Left lung (tissue), 4 donors: ENCODE measurements at regions not wholly inside any gene's neighbourhood (a gene's known extent, or its start where the extent isn't known, plus 50 kb on each side); places are given as distances from the start of the nearest gene placed in this dataset.

ENCODE experiments used
- ATAC-seq: fragments of 200-7000 bp; cut with Tn5 transposase; one replicate; pipeline ENCODE4 v1.9.1; 2020; ENCODE audit warnings: moderate library complexity
- DNase-seq, 4 donors: peaks; one replicate each; pipeline ENCODE4 v3.0.0-alpha.2; 2013 to 2020
- H3K27ac ChIP-seq, 2 donors: fragments of 200-600 bp; sonication (generic) in 1 of 2; one replicate each; pipeline versions ENCODE4 v1.5.0 to v1.8.0; 2020 to 2021
- H3K27me3 ChIP-seq, 2 donors: fragments of 200-600 bp; sonication (generic) in 1 of 2; one replicate each; pipeline versions ENCODE4 v1.5.0 to v1.8.0; 2020 to 2021
- H3K36me3 ChIP-seq, 2 donors: fragments of 200-600 bp; sonication (generic) in 1 of 2; one replicate each; pipeline versions ENCODE4 v1.5.0 to v1.8.0; 2020 to 2021
- H3K4me1 ChIP-seq, 2 donors: fragments of 200-600 bp; one replicate each; pipeline ENCODE4 v1.8.0; 2021
- H3K4me3 ChIP-seq, 2 donors: fragments of 200-600 bp; sonication (generic) in 1 of 2; one replicate each; pipeline versions ENCODE4 v1.5.0 to v1.8.0; 2020 to 2021; ENCODE audit warnings: mild to moderate bottlenecking in 1 of 2
- H3K9me3 ChIP-seq, 2 donors: fragments of 200-600 bp; sonication (generic) in 1 of 2; one replicate each; pipeline versions ENCODE4 v1.5.0 to v1.8.0; 2020 to 2021
- CTCF ChIP-seq, 2 donors: fragments of 200-600 bp; sonication (generic) in 1 of 2; IDR thresholded peaks; one replicate each; pipeline versions ENCODE4 v1.5.0 to v1.8.0; 2021; ENCODE audit warnings: antibody characterized with exemption in 2 of 2
- intact Hi-C, 2 donors: fragments of 100-400 bp; cut with DNase I; formaldehyde crosslinking; loops; one replicate each; pipeline versions ENCODE4 v1.11.2 to v1.14.2; 2022
- donor health status: DM: no; HTN: yes; CAD: no.
- donor health status: DM: no; HTN: no; CAD: no.

GRCh38 chr3:7847021-7847420, 654.6 kb upstream of the LMCD1 start:
- no peak overlapping the region for H3K27ac ChIP-seq
- no peak overlapping the region for H3K4me3 ChIP-seq
- DNase-seq (no peak), ATAC-seq (no peak)
- H3K4me1 ChIP-seq: no peaks in the 10 kb centered on the region
- no peak for TF ChIP-seq CTCF (IDR thresholded peaks at IDR 0.05)
- no peaks in the 10 kb centered on the region for H3K27me3 ChIP-seq
- no peaks in the 10 kb centered on the region for H3K9me3 ChIP-seq
- intact Hi-C loops: no loop called here
- no peaks in the 10 kb centered on the region for H3K36me3 ChIP-seq

DNA sequence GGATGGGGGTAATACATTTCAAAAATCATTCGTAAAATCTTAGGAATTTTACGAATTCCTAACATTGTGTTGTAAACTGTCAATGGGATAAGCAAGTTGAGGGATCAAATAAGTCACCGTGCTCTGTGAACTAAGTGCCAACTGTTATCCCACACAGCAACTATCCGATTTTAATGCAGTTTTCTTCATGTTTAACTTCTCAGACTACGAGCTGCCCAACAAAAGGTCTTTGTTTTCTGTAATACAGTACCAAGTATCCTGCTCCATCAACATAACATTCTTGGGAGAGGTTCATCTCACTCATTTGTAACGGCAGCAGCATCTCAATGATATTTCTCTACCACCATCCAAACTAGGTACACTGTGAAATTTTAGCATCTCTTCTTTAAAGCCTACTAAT, 654.1 kb upstream of the LMCD1 start:
- ATAC-seq: no peak
- intact Hi-C loops: no loop called here
- TF ChIP-seq CTCF (IDR thresholded peaks at IDR 0.05): no peak

GRCh38 chr3:7854266-7854665, 647.4 kb upstream of the LMCD1 start:
- no peak overlapping the region for H3K27ac ChIP-seq
- no peaks in the 10 kb centered on the region for H3K36me3 ChIP-seq
- peak in 2 of 4 donors; percentile 20 to 28 for DNase-seq
- no peak overlapping the region for H3K4me3 ChIP-seq
- ATAC-seq: no peak
- intact Hi-C loops: no loop called here
- H3K4me1 ChIP-seq: no peaks in the 10 kb centered on the region
- H3K27me3 ChIP-seq: no peaks in the 10 kb centered on the region
- no peak for TF ChIP-seq CTCF (IDR thresholded peaks at IDR 0.05)
- no peaks in the 10 kb centered on the region for H3K9me3 ChIP-seq

More for the DNA sequence above, 654.1 kb upstream of the LMCD1 start:
- DNase-seq: no peak
- H3K4me1 ChIP-seq: no peaks in the 10 kb centered on the region
- H3K27ac ChIP-seq: no peak overlapping the region
- no peaks in the 10 kb centered on the region for H3K9me3 ChIP-seq
- H3K27me3 ChIP-seq: no peaks in the 10 kb centered on the region
- H3K4me3 ChIP-seq: no peak overlapping the region
- H3K36me3 ChIP-seq: no peaks in the 10 kb centered on the region

- no peaks in the 10 kb centered on the region for H3K9me3 ChIP-seq
- H3K4me1 ChIP-seq: no peaks in the 10 kb centered on the region
- ATAC-seq (no peak), DNase-seq (no peak)
- intact Hi-C loops: no loop called here
- H3K27me3 ChIP-seq: no peaks in the 10 kb centered on the region
- no peak for TF ChIP-seq CTCF (IDR thresholded peaks at IDR 0.05)
- H3K36me3 ChIP-seq: no peaks in the 10 kb centered on the region
- H3K27ac ChIP-seq: no peak overlapping the region
- no peak overlapping the region for H3K4me3 ChIP-seq
These were observed 646.9 kb upstream of the LMCD1 start for GRCh38 chr3:7854721-7855120.

DNA sequence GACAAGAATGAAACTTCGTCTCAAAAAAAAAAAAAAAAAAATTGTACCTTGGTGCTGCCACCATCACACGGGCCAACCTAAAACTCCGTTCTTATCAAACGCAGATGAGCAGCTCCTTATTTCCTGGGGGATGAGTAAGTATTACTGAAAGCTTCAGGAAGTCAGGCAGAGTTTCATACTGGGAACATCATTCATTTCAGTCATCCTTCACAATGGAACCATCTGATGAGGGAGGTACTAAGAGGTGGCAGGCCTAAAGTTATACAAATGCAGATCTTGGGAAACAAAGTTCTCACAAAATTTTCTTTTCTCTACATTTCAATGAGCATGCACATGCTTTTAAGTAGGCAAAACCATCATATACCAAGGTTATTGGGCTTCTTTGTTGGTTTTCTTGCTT, 636.0 kb upstream of the LMCD1 start:
- intact Hi-C loops: no loop called here
- Histone ChIP-seq H3K27me3 (no peaks in the 10 kb centered on the region), H3K4me3 (no peak overlapping the region), H3K36me3 (no peaks in the 10 kb centered on the region), H3K4me1 (no peaks in the 10 kb centered on the region), H3K27ac (no peak overlapping the region), H3K9me3 (peaks cover 0 to 3% of the 10 kb centered on the region in 2 donors)
- TF ChIP-seq CTCF (IDR thresholded peaks at IDR 0.05): no peak
- DNase-seq (no peak), ATAC-seq (no peak)
